ENCODE measurements at regions not wholly inside any gene's neighbourhood (a gene's known extent, or its start where the extent isn't known, plus 50 kb on each side); places are given as distances from the start of the nearest gene placed in this dataset.

DNA sequence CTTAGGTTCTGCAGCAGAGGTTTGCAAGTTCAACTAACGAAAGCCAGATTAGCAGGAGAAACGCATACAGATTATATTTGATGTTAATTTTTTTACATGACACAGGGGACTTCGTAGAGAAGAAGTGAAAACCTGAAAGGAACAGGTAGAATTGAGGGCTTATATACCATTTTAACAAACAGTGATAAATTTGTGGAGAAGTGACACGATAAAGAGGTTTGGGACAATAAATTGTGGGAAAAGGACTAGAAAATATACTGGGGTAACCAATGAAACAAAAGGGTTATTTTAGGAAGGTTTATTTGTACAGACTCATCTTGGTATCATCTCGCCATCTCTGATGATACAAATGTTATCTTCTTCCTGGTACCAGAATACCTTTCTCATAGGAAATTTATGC is 452.9 kb downstream of the SETD4 start:
- H3K27ac ChIP-seq: no peak overlapping the region
- TF ChIP-seq, protein P1, sequence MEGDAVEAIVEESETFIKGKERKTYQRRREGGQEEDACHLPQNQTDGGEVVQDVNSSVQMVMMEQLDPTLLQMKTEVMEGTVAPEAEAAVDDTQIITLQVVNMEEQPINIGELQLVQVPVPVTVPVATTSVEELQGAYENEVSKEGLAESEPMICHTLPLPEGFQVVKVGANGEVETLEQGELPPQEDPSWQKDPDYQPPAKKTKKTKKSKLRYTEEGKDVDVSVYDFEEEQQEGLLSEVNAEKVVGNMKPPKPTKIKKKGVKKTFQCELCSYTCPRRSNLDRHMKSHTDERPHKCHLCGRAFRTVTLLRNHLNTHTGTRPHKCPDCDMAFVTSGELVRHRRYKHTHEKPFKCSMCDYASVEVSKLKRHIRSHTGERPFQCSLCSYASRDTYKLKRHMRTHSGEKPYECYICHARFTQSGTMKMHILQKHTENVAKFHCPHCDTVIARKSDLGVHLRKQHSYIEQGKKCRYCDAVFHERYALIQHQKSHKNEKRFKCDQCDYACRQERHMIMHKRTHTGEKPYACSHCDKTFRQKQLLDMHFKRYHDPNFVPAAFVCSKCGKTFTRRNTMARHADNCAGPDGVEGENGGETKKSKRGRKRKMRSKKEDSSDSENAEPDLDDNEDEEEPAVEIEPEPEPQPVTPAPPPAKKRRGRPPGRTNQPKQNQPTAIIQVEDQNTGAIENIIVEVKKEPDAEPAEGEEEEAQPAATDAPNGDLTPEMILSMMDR (IDR thresholded peaks at IDR 0.05): no peak
- DNase-seq (ENCODE audit: low spot score): no peak
- no peak overlapping the region for H3K4me3 ChIP-seq

DNA sequence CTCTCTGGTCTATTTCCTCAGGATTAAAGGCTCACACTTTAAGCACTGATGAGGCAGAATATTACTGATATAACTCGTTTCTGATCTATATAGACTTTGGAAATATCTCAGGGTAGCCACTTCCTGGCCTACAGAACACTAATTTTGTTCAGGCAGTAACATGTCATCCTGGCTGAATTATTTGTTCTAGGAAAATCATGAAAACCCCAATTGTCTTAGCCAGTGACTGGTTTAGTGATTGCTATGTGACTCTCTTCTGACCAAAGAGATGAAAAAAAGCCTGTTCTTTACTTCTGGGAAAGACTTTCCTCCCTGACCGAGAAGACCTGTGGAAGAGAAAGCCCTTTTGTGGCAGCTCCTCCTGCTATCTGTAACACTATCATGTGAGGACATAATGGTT is 453.7 kb downstream of the SETD4 start:
- H3K4me3 ChIP-seq: no peak overlapping the region
- H3K27ac ChIP-seq: no peak overlapping the region
- TF ChIP-seq, protein P1 (IDR thresholded peaks at IDR 0.05): no peak
- DNase-seq (ENCODE audit: low spot score): no peak

DNA sequence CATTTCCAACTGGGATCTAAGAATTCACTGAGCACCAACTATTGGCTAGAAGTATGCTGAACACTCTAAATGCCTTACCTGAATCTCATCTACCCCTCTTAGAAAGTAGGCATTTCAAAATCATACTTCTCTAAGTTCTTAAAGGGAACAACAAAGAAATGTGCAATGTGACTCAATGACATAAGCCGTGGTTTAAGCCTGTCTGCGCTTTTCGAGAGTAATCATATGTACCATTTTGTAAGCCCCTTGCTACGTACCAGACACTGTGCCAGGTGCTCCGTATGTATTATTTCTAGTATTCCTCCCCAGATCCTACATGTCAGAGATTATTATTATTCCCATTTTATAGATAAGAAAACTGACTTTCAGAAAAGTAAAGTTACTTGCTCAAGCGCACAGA is 454.2 kb downstream of the SETD4 start:
- TF ChIP-seq, protein P1 (IDR thresholded peaks at IDR 0.05): no peak
- no peak overlapping the region for H3K27ac ChIP-seq

DNA sequence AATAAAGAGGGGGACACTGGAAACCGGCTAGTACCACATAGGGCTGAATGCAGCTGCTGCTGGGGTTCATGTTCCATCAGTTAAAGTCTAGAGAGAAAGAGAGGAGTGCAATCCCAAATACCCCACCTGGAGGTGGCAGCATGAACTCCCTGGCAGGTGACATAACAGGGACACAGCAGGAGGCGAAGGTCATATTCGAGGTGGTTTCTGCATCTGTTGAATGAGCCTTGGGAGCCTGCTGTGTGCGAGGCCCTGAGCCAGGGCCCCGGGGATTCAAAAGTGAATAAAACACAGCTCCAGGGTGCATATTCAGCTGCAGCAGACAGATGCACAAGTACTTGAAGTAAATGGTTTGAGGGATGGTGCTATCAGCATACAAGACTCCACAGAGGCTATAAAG is 456.8 kb downstream of the SETD4 start:
- TF ChIP-seq, protein P1 (IDR thresholded peaks at IDR 0.05): no peak
- no peak for DNase-seq (ENCODE audit: low spot score)
- Histone ChIP-seq H3K27ac (no peak overlapping the region), H3K4me3 (no peak overlapping the region)

More for the DNA sequence above, 454.2 kb downstream of the SETD4 start:
- H3K4me3 ChIP-seq: no peak overlapping the region
- DNase-seq (ENCODE audit: low spot score): no peak

DNA sequence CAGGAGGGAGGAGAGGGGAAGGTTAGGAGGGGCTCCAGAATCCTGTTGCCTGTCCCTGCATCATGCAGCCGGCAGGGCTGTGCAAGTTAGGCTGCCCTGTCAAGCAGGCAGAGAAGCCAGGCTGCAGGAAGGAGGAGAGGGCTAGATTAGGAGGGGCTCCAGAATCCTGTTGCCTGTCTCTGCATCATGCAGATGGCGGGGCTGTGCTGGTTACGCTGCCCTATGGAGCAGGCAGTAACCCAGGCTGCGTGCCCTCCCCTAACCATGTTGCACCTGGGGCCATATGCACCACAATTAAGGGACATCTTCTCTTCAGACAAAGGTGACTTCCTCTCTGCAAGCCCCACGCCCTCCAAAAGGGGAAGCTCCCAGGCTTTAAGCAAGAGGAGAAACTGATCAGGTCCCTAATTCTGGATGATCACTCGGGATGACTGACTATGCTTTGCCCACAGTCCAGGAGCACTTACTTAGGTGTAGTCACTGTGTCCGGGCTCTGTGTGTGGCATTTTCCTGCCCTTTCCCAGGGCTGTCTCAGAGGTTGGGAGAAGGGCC is 457.4 kb downstream of the SETD4 start:
- H3K4me3 ChIP-seq: no peak overlapping the region
- TF ChIP-seq, protein P1 (IDR thresholded peaks at IDR 0.05): no peak
- no peak overlapping the region for H3K27ac ChIP-seq
- no peak for DNase-seq (ENCODE audit: low spot score)

DNA sequence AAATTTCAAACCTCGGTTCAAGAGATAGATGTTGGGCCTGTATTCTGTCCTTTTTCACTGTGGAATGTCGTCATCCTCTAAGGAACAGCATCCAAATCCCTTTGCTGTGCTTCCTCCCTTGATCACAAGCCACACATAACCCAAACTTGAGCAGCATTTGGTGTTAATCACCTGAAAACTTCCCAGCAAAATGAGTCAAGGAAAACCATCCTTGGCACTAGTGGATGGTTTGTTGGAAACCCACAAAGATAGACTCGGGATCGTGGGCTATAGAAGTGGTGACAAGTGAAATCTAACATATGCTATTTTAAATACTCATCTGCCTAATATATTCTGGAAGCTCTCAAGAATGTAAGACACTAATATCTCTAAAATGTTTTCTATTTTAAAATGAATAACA is 459.1 kb downstream of the SETD4 start:
- TF ChIP-seq, protein P1 (IDR thresholded peaks at IDR 0.05): no peak
- no peak overlapping the region for H3K27ac ChIP-seq
- no peak overlapping the region for H3K4me3 ChIP-seq
- no peak for DNase-seq (ENCODE audit: low spot score)

DNA sequence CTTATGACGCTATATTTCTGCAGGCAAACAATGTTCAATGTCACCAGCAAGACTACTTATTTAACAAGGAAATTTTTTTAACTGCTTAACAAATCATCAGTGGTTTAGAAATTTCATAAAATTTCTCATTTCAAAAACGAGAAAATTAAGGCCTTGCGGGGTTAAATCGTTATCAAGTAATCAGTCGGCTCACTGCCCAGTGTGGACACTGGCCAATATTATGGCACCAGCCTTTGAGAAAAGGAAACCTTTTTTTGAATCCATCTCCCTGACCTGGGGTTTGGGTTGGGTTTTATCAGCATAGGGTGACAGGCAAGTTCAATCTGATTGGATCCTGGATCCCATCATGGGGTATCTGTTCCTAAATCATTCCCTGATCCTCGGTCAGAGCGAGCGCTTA is 461.2 kb downstream of the SETD4 start:
- Histone ChIP-seq H3K4me3 (no peak overlapping the region), H3K27ac (no peak overlapping the region)
- TF ChIP-seq, protein P1 (IDR thresholded peaks at IDR 0.05): no peak
- no peak for DNase-seq (ENCODE audit: low spot score)
